H9 (cell line): ENCODE measurements at regions not wholly inside any gene's neighbourhood (a gene's known extent, or its start where the extent isn't known, plus 50 kb on each side); places are given as distances from the start of the nearest gene placed in this dataset.
"Not testable (repeated sequence)": the region's sequence is repeated elsewhere in the genome, so short reads cannot be mapped to it uniquely, and the experiment has no call there.

Experiments used
- DNase-seq: peaks from one replicate; pipeline ENCODE4 v3.0.0-alpha.2; 2017
- H2AFZ ChIP-seq: one replicate; pipeline ENCODE4 v1.6.1; 2013; ENCODE audit warnings: mild to moderate bottlenecking, low read length, control low read depth, moderate library complexity
- H2AK5ac ChIP-seq: 2 replicates; pipeline ENCODE4 v1.6.1; 2013; ENCODE audit warnings: low read length, control low read depth, mixed read lengths; ENCODE audit not compliant: insufficient read length
- H2BK120ac ChIP-seq: one replicate; pipeline ENCODE4 v1.6.1; 2013; ENCODE audit warnings: low read depth, mild to moderate bottlenecking, low read length, control low read depth, inconsistent platforms; ENCODE audit not compliant: poor library complexity, severe bottlenecking
- H2BK12ac ChIP-seq: 2 replicates; pipeline ENCODE4 v1.6.1; 2013; ENCODE audit warnings: low read length, control low read depth, mixed read lengths, low read depth; ENCODE audit not compliant: insufficient read length
- H2BK15ac ChIP-seq: 2 replicates; pipeline ENCODE4 v1.6.1; 2013; ENCODE audit warnings: low read depth, low read length, control low read depth
- H2BK20ac ChIP-seq: one replicate; pipeline ENCODE4 v1.6.1; 2013; ENCODE audit warnings: low read depth, mild to moderate bottlenecking, low read length, control low read depth, inconsistent platforms; ENCODE audit not compliant: poor library complexity, severe bottlenecking
- H2BK5ac ChIP-seq: 2 replicates; pipeline ENCODE4 v1.6.1; 2013; ENCODE audit warnings: low read length, control low read depth, mixed read lengths; ENCODE audit not compliant: insufficient read length
- H3K14ac ChIP-seq: 2 replicates; pipeline ENCODE4 v1.6.1; 2013; ENCODE audit warnings: low read length, control low read depth; ENCODE audit not compliant: insufficient read depth
- H3K18ac ChIP-seq: 2 replicates; pipeline ENCODE4 v1.6.1; 2013; ENCODE audit warnings: low read depth, mild to moderate bottlenecking, mixed read lengths, low read length, control low read depth; ENCODE audit not compliant: insufficient read length
- H3K23ac ChIP-seq: 2 replicates; pipeline ENCODE4 v1.6.1; 2013; ENCODE audit warnings: low read length, control low read depth, mixed read lengths, low read depth; ENCODE audit not compliant: insufficient read length
- H3K23me2 ChIP-seq: 2 replicates; pipeline ENCODE4 v1.6.1; 2013; ENCODE audit warnings: low read depth, mild to moderate bottlenecking, mixed read lengths, low read length, control low read depth; ENCODE audit not compliant: insufficient read length, poor library complexity, severe bottlenecking
- H3K27ac ChIP-seq: 2 replicates; pipeline ENCODE4 v1.5.1; 2013; ENCODE audit warnings: low read length, control low read depth, mixed read lengths, low read depth; ENCODE audit not compliant: insufficient read length
- H3K27me3 ChIP-seq: 2 replicates; pipeline ENCODE4 v1.6.1; 2013; ENCODE audit warnings: low read length, control low read depth, inconsistent platforms; ENCODE audit not compliant: insufficient read depth
- H3K4ac ChIP-seq: 2 replicates; pipeline ENCODE4 v1.6.1; 2013; ENCODE audit warnings: low read depth, mild to moderate bottlenecking, control low read depth, inconsistent platforms, low read length, moderate library complexity
- H3K4me1 ChIP-seq: 2 replicates; pipeline ENCODE4 v1.6.1; 2013; ENCODE audit warnings: low read length, control low read depth, inconsistent platforms; ENCODE audit not compliant: insufficient read depth
- H3K4me2 ChIP-seq: 2 replicates; pipeline ENCODE4 v1.6.1; 2013; ENCODE audit warnings: low read length, control low read depth, mixed read lengths; ENCODE audit not compliant: insufficient read length, insufficient read depth
- H3K56ac ChIP-seq: 2 replicates; pipeline ENCODE4 v1.6.1; 2013; ENCODE audit warnings: low read depth, mild to moderate bottlenecking, mixed read lengths, low read length, control low read depth; ENCODE audit not compliant: insufficient read length
- H3K79me1 ChIP-seq: 2 replicates; pipeline ENCODE4 v1.6.1; 2013; ENCODE audit warnings: low read depth, mild to moderate bottlenecking, moderate library complexity, low read length, control low read depth, inconsistent platforms; ENCODE audit not compliant: insufficient read depth, poor library complexity, severe bottlenecking
- H3K79me2 ChIP-seq: 2 replicates; pipeline ENCODE4 v1.6.1; 2013; ENCODE audit warnings: low read length, control low read depth, inconsistent platforms; ENCODE audit not compliant: insufficient read depth
- H3K9ac ChIP-seq: 2 replicates; pipeline ENCODE4 v1.6.1; 2013; ENCODE audit warnings: low read length, control low read depth, mixed read lengths; ENCODE audit not compliant: insufficient read length; ENCODE audit errors: extremely low read depth
- H3K9me3 ChIP-seq: one replicate; pipeline ENCODE4 v1.6.1; 2013; ENCODE audit warnings: low read depth, low read length, inconsistent platforms; ENCODE audit not compliant: control insufficient read depth
- H3T11ph ChIP-seq: one replicate; pipeline ENCODE4 v1.6.1; 2013; ENCODE audit warnings: mild to moderate bottlenecking, low read length, control low read depth, inconsistent platforms
- H4K20me1 ChIP-seq: one replicate; pipeline ENCODE4 v1.6.1; 2013; ENCODE audit not compliant: control insufficient read depth, insufficient read length, insufficient read depth
- H4K5ac ChIP-seq: 2 replicates; pipeline ENCODE4 v1.6.1; 2013; ENCODE audit warnings: low read depth, mild to moderate bottlenecking, mixed read lengths, low read length, control low read depth; ENCODE audit not compliant: insufficient read length
- H4K8ac ChIP-seq: replicated peaks from 2 replicates; pipeline ENCODE4 v1.6.1; 2013; ENCODE audit warnings: low read length, control low read depth, mixed read lengths, low read depth; ENCODE audit not compliant: insufficient read length
- H4K91ac ChIP-seq: 2 replicates; pipeline ENCODE4 v1.6.1; 2013; ENCODE audit warnings: low read depth, mild to moderate bottlenecking, moderate library complexity, mixed read lengths, low read length, control low read depth; ENCODE audit not compliant: insufficient read length
- H3K27ac Mint-ChIP-seq, 3 experiments: 2 replicates in 2 of 3; 3 replicates in 1 of 3; pipeline ENCODE4 v1.8.0; 2020 to 2021; ENCODE audit warnings: mixed read lengths in 3 of 3, mild to moderate bottlenecking in 1 of 3, moderate library complexity in 1 of 3
- H3K27me3 Mint-ChIP-seq: 2 replicates; pipeline ENCODE4 v1.8.0; 2021; ENCODE audit warnings: low read depth, mild to moderate bottlenecking, moderate library complexity, mixed read lengths
- H3K36me3 Mint-ChIP-seq, 3 experiments: 2 replicates in 2 of 3; 3 replicates in 1 of 3; pipeline ENCODE4 v1.8.0; 2020 to 2021; ENCODE audit warnings: low read depth in 3 of 3, mixed read lengths in 3 of 3; ENCODE audit not compliant: insufficient read depth in 1 of 3
- H3K4me1 Mint-ChIP-seq, 2 experiments: 2 replicates each; pipeline ENCODE4 v1.8.0; 2020; ENCODE audit warnings: mixed read lengths in 2 of 2
- H3K4me3 Mint-ChIP-seq, 2 experiments: 2 replicates in 1 of 2; 3 replicates in 1 of 2; pipeline ENCODE4 v1.8.0; 2020 to 2021; ENCODE audit warnings: mild to moderate bottlenecking in 2 of 2, mixed read lengths in 2 of 2, moderate library complexity in 1 of 2
- H3K9me3 Mint-ChIP-seq, 2 experiments: 2 replicates in 1 of 2; 3 replicates in 1 of 2; pipeline ENCODE4 v1.8.0; 2020; ENCODE audit warnings: mild to moderate bottlenecking in 2 of 2, mixed read lengths in 2 of 2, moderate library complexity in 1 of 2
- CTCF ChIP-seq: fragments of 200-600 bp; sonication (generic); conservative IDR thresholded peaks from 3 replicates; pipeline ENCODE4 v1.8.0; 2021; ENCODE audit warnings: antibody characterized with exemption, mild to moderate bottlenecking
- WGBS: extraction: QIAGEN DNeasy Blood & Tissue Kit; methylation state at CpG from one replicate; pipeline ENCODE4 v1.1.7; 2013; ENCODE audit warnings: missing lambda C conversion rate, low lambda C conversion rate, mixed read lengths; ENCODE audit not compliant: insufficient read length; ENCODE audit errors: extremely low coverage; 5-methylcytosine and 5-hydroxymethylcytosine counted together

GRCh38 chr3:95738045-95738444, 1076.3 kb upstream of the EPHA6 start:
- Histone ChIP-seq H3K4me1 (no peaks in the 10 kb centered on the region; the same call in 1 of the 2 replicates), H3K4ac (no peak overlapping the region), H3K79me1 (no peaks in the 10 kb centered on the region), H2BK20ac (no peak overlapping the region), H3K23ac (no peak overlapping the region), H3T11ph (no peak overlapping the region), H3K79me2 (no peaks in the 10 kb centered on the region), H3K56ac (no peak overlapping the region), H2BK12ac (no peak overlapping the region), H4K20me1 (no peaks in the 10 kb centered on the region), H2BK5ac (no peak overlapping the region), H3K9ac (no peak overlapping the region), H2AK5ac (no peak overlapping the region), H4K5ac (no peak overlapping the region), H4K8ac (no peak overlapping the region), H4K91ac (no peak overlapping the region), H2AFZ (no peak overlapping the region), H3K18ac (no peak overlapping the region), H2BK120ac (no peak overlapping the region), H3K23me2 (no peaks in the 10 kb centered on the region), H3K9me3 (no peaks in the 10 kb centered on the region), H3K27me3 (no peaks in the 10 kb centered on the region), H2BK15ac (no peak overlapping the region), H3K27ac (no peak overlapping the region), H3K4me2 (no peak overlapping the region), H3K14ac (no peak overlapping the region)
- Mint-ChIP-seq H3K27ac (no peak overlapping the region), H3K9me3 (peaks cover 4 to 13% of the 10 kb centered on the region in 2 experiments; a peak in 4 of 5 replicates), H3K4me3 (no peak overlapping the region), H3K36me3 (peaks cover 6 to 16% (median 13%) of the 10 kb centered on the region in 3 experiments), H3K4me1 (peaks cover 6% of the 10 kb centered on the region in 2 experiments), H3K27me3 (no peaks in the 10 kb centered on the region)
- no peak for DNase-seq
- no CpG with 5 or more reads among the region's 2 CpGs for WGBS
- no peak for TF ChIP-seq CTCF

- Mint-ChIP-seq H3K9me3 (peaks cover 19 to 28% of the 10 kb centered on the region in 2 experiments), H3K36me3 (peaks cover 17 to 29% (median 21%) of the 10 kb centered on the region in 3 experiments)
- not testable (repeated sequence) for H2AK5ac ChIP-seq, H3K23ac ChIP-seq, H3K4me2 ChIP-seq, H3K27me3 Mint-ChIP-seq, H3K79me1 ChIP-seq, H2BK120ac ChIP-seq, H3K56ac ChIP-seq, H2AFZ ChIP-seq, H3K27ac Mint-ChIP-seq, H3K4me1 Mint-ChIP-seq, H4K91ac ChIP-seq, H2BK20ac ChIP-seq, H3K9ac ChIP-seq, H4K20me1 ChIP-seq, H3K9me3 ChIP-seq, H4K8ac ChIP-seq, H4K5ac ChIP-seq, DNase-seq, H2BK5ac ChIP-seq, H3K4me3 Mint-ChIP-seq, H3K27me3 ChIP-seq, H3K4ac ChIP-seq, H3K27ac ChIP-seq, H3K23me2 ChIP-seq, H2BK12ac ChIP-seq, H3K18ac ChIP-seq, H2BK15ac ChIP-seq, H3K79me2 ChIP-seq, H3T11ph ChIP-seq, H3K4me1 ChIP-seq, H3K14ac ChIP-seq
- no CpG with 5 or more reads among the region's 27 CpGs for WGBS
Measured at GRCh38 chr3:95744896-95745295, 1069.5 kb upstream of the EPHA6 start.
